HG02798 (cell line): ENCODE measurements at regions not wholly inside any gene's neighbourhood (a gene's known extent, or its start where the extent isn't known, plus 50 kb on each side); places are given as distances from the start of the nearest gene placed in this dataset.
A peak's percentile ranks its signal among the peaks of the same experiment; 100 is the strongest.
"Not testable (repeated sequence)": the region's sequence is repeated elsewhere in the genome, so short reads cannot be mapped to it uniquely, and the experiment has no call there.

Experiments used
- ATAC-seq: cut with Tn5 transposase; IDR thresholded peaks from one replicate; pipeline ENCODE4 v1.9.1; 2021; ENCODE audit warnings: mild to moderate bottlenecking; ENCODE audit not compliant: unreplicated experiment, poor library complexity

GRCh38 chr14:24744641-24745040 lies 110.7 kb upstream of the GZMB start:
- no peak for ATAC-seq

- ATAC-seq, result no peak
These were observed 107.9 kb upstream of the GZMB start for GRCh38 chr14:24741871-24742270.

- ATAC-seq, result no peak
These were observed 102.1 kb upstream of the GZMB start for GRCh38 chr14:24735984-24736630.

- no peak for ATAC-seq
These were observed 101.0 kb upstream of the GZMB start for GRCh38 chr14:24734917-24735500.

GRCh38 chr14:24726480-24726879 lies 92.5 kb upstream of the GZMB start:
- no peak for ATAC-seq

GRCh38 chr14:24725311-24725710 lies 91.3 kb upstream of the GZMB start:
- ATAC-seq, result no peak

- ATAC-seq, result no peak
These were observed 87.8 kb upstream of the GZMB start for GRCh38 chr14:24721775-24722174.

- ATAC-seq, result no peak
These were observed 81.2 kb upstream of the GZMB start for GRCh38 chr14:24715239-24715638.

GRCh38 chr14:24713404-24713803 lies 79.4 kb upstream of the GZMB start:
- ATAC-seq, result peak; percentile 84

GRCh38 chr14:24712909-24713308 lies 78.9 kb upstream of the GZMB start:
- ATAC-seq, result peak; percentile 15

GRCh38 chr14:24712374-24712773 lies 78.4 kb upstream of the GZMB start:
- ATAC-seq, result no peak

- ATAC-seq, result peak; percentile 36
These were observed 76.6 kb upstream of the GZMB start for GRCh38 chr14:24710403-24711112.

GRCh38 chr14:24708684-24709083 lies 74.7 kb upstream of the GZMB start:
- no peak for ATAC-seq

GRCh38 chr14:24706351-24706750 lies 72.4 kb upstream of the GZMB start:
- no peak for ATAC-seq

- peak; percentile 86 for ATAC-seq
These were observed 71.8 kb upstream of the GZMB start for GRCh38 chr14:24705840-24706239.

- no peak for ATAC-seq
These were observed 67.1 kb upstream of the GZMB start for GRCh38 chr14:24701062-24701461.

- ATAC-seq, result no peak
These were observed 66.5 kb upstream of the GZMB start for GRCh38 chr14:24700511-24700910.

- peak; percentile 41 for ATAC-seq
These were observed 65.1 kb upstream of the GZMB start for GRCh38 chr14:24699052-24699451.

GRCh38 chr14:24696280-24696920 lies 62.4 kb upstream of the GZMB start:
- not testable (repeated sequence) for ATAC-seq

GRCh38 chr14:24695265-24696241 lies 61.6 kb upstream of the GZMB start:
- peak; percentile 38 for ATAC-seq
